GM18519 (cell line): ENCODE measurements at regions not wholly inside any gene's neighbourhood (a gene's known extent, or its start where the extent isn't known, plus 50 kb on each side); places are given as distances from the start of the nearest gene placed in this dataset.

Experiments
- ATAC-seq: cut with Tn5 transposase; IDR thresholded peaks from one replicate; pipeline ENCODE4 v1.9.1; 2021; ENCODE audit warnings: mild to moderate bottlenecking, moderate library complexity; ENCODE audit not compliant: unreplicated experiment, low FRiP score

GRCh38 chr1:118370861-118371260 lies 185.8 kb upstream of the SPAG17 start:
- no peak for ATAC-seq

GRCh38 chr1:118366286-118366685 lies 181.3 kb upstream of the SPAG17 start:
- no peak for ATAC-seq

- no peak for ATAC-seq
Observed at GRCh38 chr1:118364882-118365281, 179.9 kb upstream of the SPAG17 start.

GRCh38 chr1:118363396-118363795 lies 178.4 kb upstream of the SPAG17 start:
- ATAC-seq, result no peak

- ATAC-seq, result no peak
Observed at GRCh38 chr1:118360817-118361216, 175.8 kb upstream of the SPAG17 start.

- ATAC-seq, result no peak
Observed at GRCh38 chr1:118346936-118347335, 161.9 kb upstream of the SPAG17 start.

GRCh38 chr1:118340928-118341910 lies 156.2 kb upstream of the SPAG17 start:
- ATAC-seq, result no peak

- no peak for ATAC-seq
Observed at GRCh38 chr1:118339400-118340124, 154.5 kb upstream of the SPAG17 start.

- ATAC-seq, result no peak
Observed at GRCh38 chr1:118338936-118339335, 153.9 kb upstream of the SPAG17 start.

GRCh38 chr1:118337346-118337745 lies 152.3 kb upstream of the SPAG17 start:
- ATAC-seq, result no peak

- peak; percentile 97 for ATAC-seq
Observed at GRCh38 chr1:118335331-118335732, 150.3 kb upstream of the SPAG17 start.

GRCh38 chr1:118334506-118334905 lies 149.5 kb upstream of the SPAG17 start:
- no peak for ATAC-seq

GRCh38 chr1:118333601-118334210 lies 148.7 kb upstream of the SPAG17 start:
- ATAC-seq, result no peak

- no peak for ATAC-seq
Observed at GRCh38 chr1:118326960-118327629, 142.1 kb upstream of the SPAG17 start.

- no peak for ATAC-seq
Observed at GRCh38 chr1:118325550-118326225, 140.7 kb upstream of the SPAG17 start.

GRCh38 chr1:118323246-118323645 lies 138.2 kb upstream of the SPAG17 start:
- ATAC-seq, result no peak

- ATAC-seq, result no peak
Observed at GRCh38 chr1:118322331-118322730, 137.3 kb upstream of the SPAG17 start.

GRCh38 chr1:118321840-118322239 lies 136.8 kb upstream of the SPAG17 start:
- no peak for ATAC-seq

- no peak for ATAC-seq
Observed at GRCh38 chr1:118317842-118318614, 133.0 kb upstream of the SPAG17 start.
